MM.1S (cell line): ENCODE measurements at regions not wholly inside any gene's neighbourhood (a gene's known extent, or its start where the extent isn't known, plus 50 kb on each side); places are given as distances from the start of the nearest gene placed in this dataset.

Experiments
- CTCF ChIP-seq: fragments of 300-600 bp; sonication (generic); IDR thresholded peaks from 2 replicates; pipeline ENCODE4 v1.5.1; 2016; ENCODE audit warnings: antibody characterized with exemption, low read length, mixed read lengths
- EZH2 ChIP-seq: fragments of 300-600 bp; sonication (generic); optimal IDR thresholded peaks from 2 replicates; pipeline ENCODE3; 2017; ENCODE audit warnings: low read depth, mild to moderate bottlenecking, antibody characterized with exemption, low read length, mixed read lengths

- TF ChIP-seq CTCF (no peak), EZH2 (no peak)
Measured at GRCh38 chr2:67872481-67872880, 190.3 kb downstream of the C1D start.
